GM23338 (cell line): ENCODE measurements at regions not wholly inside any gene's neighbourhood (a gene's known extent, or its start where the extent isn't known, plus 50 kb on each side); places are given as distances from the start of the nearest gene placed in this dataset.

Source experiments
- ATAC-seq: fragments of 200-7000 bp; cut with Tn5 transposase; 3 replicates; pipeline ENCODE4 v1.9.1; 2020
- DNase-seq: peaks from one replicate; pipeline ENCODE4 v3.0.0-alpha.2; 2015; ENCODE audit warnings: low spot score
- H2AFZ ChIP-seq: fragments of 200-600 bp; sonication (generic); 2 replicates; pipeline ENCODE4 v1.8.0; 2016; ENCODE audit warnings: antibody characterized with exemption, mild to moderate bottlenecking, moderate library complexity
- H3F3A ChIP-seq: fragments of 200-600 bp; sonication (generic); replicated peaks from 2 replicates; pipeline ENCODE4 v1.8.0; 2017; ENCODE audit warnings: antibody characterized with exemption, mixed run types, low read depth
- H3K27ac ChIP-seq: fragments of 200-600 bp; sonication (generic); 2 replicates; pipeline ENCODE4 v1.6.1; 2016; ENCODE audit warnings: low read depth
- H3K27me3 ChIP-seq: fragments of 200-600 bp; sonication (generic); 2 replicates; pipeline ENCODE4 v1.8.0; 2016; ENCODE audit warnings: mild to moderate bottlenecking, mixed run types, moderate library complexity; ENCODE audit not compliant: insufficient read depth
- H3K36me3 ChIP-seq: fragments of 200-600 bp; sonication (generic); 2 replicates; pipeline ENCODE4 v1.8.0; 2016; ENCODE audit warnings: mild to moderate bottlenecking; ENCODE audit not compliant: insufficient read depth
- H3K4me1 ChIP-seq: fragments of 200-600 bp; sonication (generic); 2 replicates; pipeline ENCODE4 v1.8.0; 2016; ENCODE audit warnings: mild to moderate bottlenecking, moderate library complexity; ENCODE audit not compliant: insufficient read depth
- H3K4me2 ChIP-seq: fragments of 200-600 bp; sonication (generic); 2 replicates; pipeline ENCODE4 v1.7.1; 2017; ENCODE audit warnings: mixed run types
- H3K4me3 ChIP-seq: fragments of 200-600 bp; sonication (generic); 2 replicates; pipeline ENCODE4 v1.6.1; 2016; ENCODE audit warnings: mixed run types
- H3K79me2 ChIP-seq: fragments of 200-600 bp; sonication (generic); replicated peaks from 2 replicates; pipeline ENCODE4 v1.8.0; 2017; ENCODE audit warnings: mild to moderate bottlenecking; ENCODE audit not compliant: insufficient read depth
- H3K9me2 ChIP-seq: fragments of 200-600 bp; sonication (generic); 2 replicates; pipeline ENCODE4 v1.8.0; 2017; ENCODE audit not compliant: insufficient read depth
- H4K20me1 ChIP-seq: fragments of 200-600 bp; sonication (generic); replicated peaks from 2 replicates; pipeline ENCODE4 v1.8.0; 2017; ENCODE audit warnings: mild to moderate bottlenecking; ENCODE audit not compliant: insufficient read depth
- H3K27ac Mint-ChIP-seq: 2 replicates; pipeline ENCODE4 v1.8.0; 2020; ENCODE audit warnings: inconsistent platforms, mild to moderate bottlenecking, moderate library complexity, mixed read lengths
- H3K27me3 Mint-ChIP-seq: 3 replicates; pipeline ENCODE4 v1.8.0; 2022; ENCODE audit warnings: low read depth, mild to moderate bottlenecking, moderate library complexity, mixed read lengths, inconsistent platforms; ENCODE audit not compliant: insufficient read depth, poor library complexity
- H3K36me3 Mint-ChIP-seq: 3 replicates; pipeline ENCODE4 v1.8.0; 2021; ENCODE audit warnings: low read depth, mild to moderate bottlenecking, inconsistent platforms, moderate library complexity, mixed read lengths
- H3K4me1 Mint-ChIP-seq: 3 replicates; pipeline ENCODE4 v1.8.0; 2020; ENCODE audit warnings: mild to moderate bottlenecking, inconsistent platforms, mixed read lengths
- H3K4me3 Mint-ChIP-seq: 3 replicates; pipeline ENCODE4 v1.8.0; 2021; ENCODE audit warnings: moderate library complexity, mild to moderate bottlenecking, inconsistent platforms, mixed read lengths
- H3K9me3 Mint-ChIP-seq: 3 replicates; pipeline ENCODE4 v1.8.0; 2020; ENCODE audit warnings: moderate library complexity, mild to moderate bottlenecking, inconsistent platforms, mixed read lengths
- CREB1 ChIP-seq: fragments of 250-450 bp; sonication (Bioruptor Pico); IDR thresholded peaks from 2 replicates; pipeline ENCODE4 v1.5.0; 2020; ENCODE audit warnings: low read depth, mild to moderate bottlenecking, moderate library complexity
- EZH2 ChIP-seq: fragments of 200-600 bp; sonication (generic); IDR thresholded peaks from one replicate; pipeline ENCODE4 v1.8.0; 2017; ENCODE audit warnings: antibody characterized with exemption, mild to moderate bottlenecking, low read depth; ENCODE audit not compliant: unreplicated experiment
- EZH2phosphoT487 ChIP-seq: fragments of 200-600 bp; sonication (generic); IDR thresholded peaks from one replicate; pipeline ENCODE4 v1.8.1; 2018; ENCODE audit warnings: antibody characterized with exemption; ENCODE audit not compliant: unreplicated experiment
- JUNB ChIP-seq: IDR thresholded peaks from one replicate; pipeline ENCODE4 v1.6.1; 2016; ENCODE audit warnings: antibody characterized with exemption; ENCODE audit not compliant: unreplicated experiment
- NANOG ChIP-seq: IDR thresholded peaks from 2 replicates; pipeline ENCODE4 v1.6.1; 2016; ENCODE audit warnings: antibody characterized with exemption, borderline replicate concordance
- POLR2AphosphoS5 ChIP-seq: IDR thresholded peaks from 2 replicates; pipeline ENCODE4 v1.6.1; 2016; ENCODE audit warnings: antibody characterized with exemption, low read depth
- REST ChIP-seq: IDR thresholded peaks from one replicate; pipeline ENCODE4 v1.6.1; 2018; ENCODE audit warnings: antibody characterized with exemption; ENCODE audit not compliant: unreplicated experiment
- STAT1 ChIP-seq: IDR thresholded peaks from one replicate; pipeline ENCODE4 v1.6.1; 2016; ENCODE audit warnings: antibody characterized with exemption; ENCODE audit not compliant: unreplicated experiment
- ZNF114 ChIP-seq: fragments of 250-450 bp; sonication (Bioruptor Pico); IDR thresholded peaks from 2 replicates; pipeline ENCODE4 v1.5.0; 2020; ENCODE audit warnings: mild to moderate bottlenecking, moderate library complexity
- ZNF331 ChIP-seq: fragments of 250-450 bp; sonication (Bioruptor Pico); IDR thresholded peaks from 2 replicates; pipeline ENCODE4 v1.5.0; 2020; ENCODE audit warnings: low read depth, mild to moderate bottlenecking, moderate library complexity
- TF ChIP-seq, protein P1 (sequence below), 2 experiments: fragments of 200-600 bp in 1 of 2; sonication (generic) in 1 of 2; conservative IDR thresholded peaks; 2 replicates each; pipeline versions ENCODE4 v1.5.1 to v1.6.1; 2016 to 2017; ENCODE audit warnings: antibody characterized with exemption in 2 of 2, low read depth in 2 of 2, mild to moderate bottlenecking in 2 of 2, moderate library complexity in 1 of 2
- TF ChIP-seq, protein P2 (sequence below): IDR thresholded peaks from 2 replicates; pipeline ENCODE4 v1.6.1; 2016; ENCODE audit warnings: antibody characterized with exemption
- TF ChIP-seq, protein P3 (sequence below): fragments of 250-450 bp; sonication (Bioruptor Pico); IDR thresholded peaks from 2 replicates; pipeline ENCODE4 v1.5.0; 2020; ENCODE audit warnings: mild to moderate bottlenecking, moderate library complexity

GRCh38 chr15:29636140-29636539 lies 186.1 kb downstream of the TJP1 start:
- Histone ChIP-seq H3K4me2 (no peak overlapping the region), H4K20me1 (no peaks in the 10 kb centered on the region), H3F3A (no peaks in the 10 kb centered on the region), H3K79me2 (no peaks in the 10 kb centered on the region), H3K27me3 (no peaks in the 10 kb centered on the region), H3K9me2 (peaks cover 5% of the 10 kb centered on the region; the same call in 1 of the 2 replicates), H3K4me1 (no peaks in the 10 kb centered on the region), H3K36me3 (no peaks in the 10 kb centered on the region; the same call in 1 of the 2 replicates), H3K27ac (no peak overlapping the region), H2AFZ (no peak overlapping the region), H3K4me3 (no peak overlapping the region)
- H3K27ac Mint-ChIP-seq: no peak overlapping the region
- peaks cover 3% of the 10 kb centered on the region; the same call in 1 of the 3 replicates for H3K9me3 Mint-ChIP-seq
- H3K36me3 Mint-ChIP-seq: no peaks in the 10 kb centered on the region; the same call in 2 of the 3 replicates
- no peak for DNase-seq
- TF ChIP-seq REST: no peak
- no peak for TF ChIP-seq EZH2
- no peak for TF ChIP-seq ZNF114
- TF ChIP-seq EZH2phosphoT487: no peak
- TF ChIP-seq, protein P1, sequence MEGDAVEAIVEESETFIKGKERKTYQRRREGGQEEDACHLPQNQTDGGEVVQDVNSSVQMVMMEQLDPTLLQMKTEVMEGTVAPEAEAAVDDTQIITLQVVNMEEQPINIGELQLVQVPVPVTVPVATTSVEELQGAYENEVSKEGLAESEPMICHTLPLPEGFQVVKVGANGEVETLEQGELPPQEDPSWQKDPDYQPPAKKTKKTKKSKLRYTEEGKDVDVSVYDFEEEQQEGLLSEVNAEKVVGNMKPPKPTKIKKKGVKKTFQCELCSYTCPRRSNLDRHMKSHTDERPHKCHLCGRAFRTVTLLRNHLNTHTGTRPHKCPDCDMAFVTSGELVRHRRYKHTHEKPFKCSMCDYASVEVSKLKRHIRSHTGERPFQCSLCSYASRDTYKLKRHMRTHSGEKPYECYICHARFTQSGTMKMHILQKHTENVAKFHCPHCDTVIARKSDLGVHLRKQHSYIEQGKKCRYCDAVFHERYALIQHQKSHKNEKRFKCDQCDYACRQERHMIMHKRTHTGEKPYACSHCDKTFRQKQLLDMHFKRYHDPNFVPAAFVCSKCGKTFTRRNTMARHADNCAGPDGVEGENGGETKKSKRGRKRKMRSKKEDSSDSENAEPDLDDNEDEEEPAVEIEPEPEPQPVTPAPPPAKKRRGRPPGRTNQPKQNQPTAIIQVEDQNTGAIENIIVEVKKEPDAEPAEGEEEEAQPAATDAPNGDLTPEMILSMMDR (conservative IDR thresholded peaks at IDR 0.05; ENCODE audit: low read depth in 2 of 2): no peak
- TF ChIP-seq, protein P2, sequence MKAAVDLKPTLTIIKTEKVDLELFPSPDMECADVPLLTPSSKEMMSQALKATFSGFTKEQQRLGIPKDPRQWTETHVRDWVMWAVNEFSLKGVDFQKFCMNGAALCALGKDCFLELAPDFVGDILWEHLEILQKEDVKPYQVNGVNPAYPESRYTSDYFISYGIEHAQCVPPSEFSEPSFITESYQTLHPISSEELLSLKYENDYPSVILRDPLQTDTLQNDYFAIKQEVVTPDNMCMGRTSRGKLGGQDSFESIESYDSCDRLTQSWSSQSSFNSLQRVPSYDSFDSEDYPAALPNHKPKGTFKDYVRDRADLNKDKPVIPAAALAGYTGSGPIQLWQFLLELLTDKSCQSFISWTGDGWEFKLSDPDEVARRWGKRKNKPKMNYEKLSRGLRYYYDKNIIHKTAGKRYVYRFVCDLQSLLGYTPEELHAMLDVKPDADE: no peak
- no peak for TF ChIP-seq STAT1
- TF ChIP-seq JUNB: no peak
- no peak for TF ChIP-seq CREB1 (CRISPR knock-in tag)
- TF ChIP-seq ZNF331 (CRISPR knock-in tag): no peak
- no peak for TF ChIP-seq NANOG
- TF ChIP-seq POLR2AphosphoS5: no peak
- TF ChIP-seq, protein P3, sequence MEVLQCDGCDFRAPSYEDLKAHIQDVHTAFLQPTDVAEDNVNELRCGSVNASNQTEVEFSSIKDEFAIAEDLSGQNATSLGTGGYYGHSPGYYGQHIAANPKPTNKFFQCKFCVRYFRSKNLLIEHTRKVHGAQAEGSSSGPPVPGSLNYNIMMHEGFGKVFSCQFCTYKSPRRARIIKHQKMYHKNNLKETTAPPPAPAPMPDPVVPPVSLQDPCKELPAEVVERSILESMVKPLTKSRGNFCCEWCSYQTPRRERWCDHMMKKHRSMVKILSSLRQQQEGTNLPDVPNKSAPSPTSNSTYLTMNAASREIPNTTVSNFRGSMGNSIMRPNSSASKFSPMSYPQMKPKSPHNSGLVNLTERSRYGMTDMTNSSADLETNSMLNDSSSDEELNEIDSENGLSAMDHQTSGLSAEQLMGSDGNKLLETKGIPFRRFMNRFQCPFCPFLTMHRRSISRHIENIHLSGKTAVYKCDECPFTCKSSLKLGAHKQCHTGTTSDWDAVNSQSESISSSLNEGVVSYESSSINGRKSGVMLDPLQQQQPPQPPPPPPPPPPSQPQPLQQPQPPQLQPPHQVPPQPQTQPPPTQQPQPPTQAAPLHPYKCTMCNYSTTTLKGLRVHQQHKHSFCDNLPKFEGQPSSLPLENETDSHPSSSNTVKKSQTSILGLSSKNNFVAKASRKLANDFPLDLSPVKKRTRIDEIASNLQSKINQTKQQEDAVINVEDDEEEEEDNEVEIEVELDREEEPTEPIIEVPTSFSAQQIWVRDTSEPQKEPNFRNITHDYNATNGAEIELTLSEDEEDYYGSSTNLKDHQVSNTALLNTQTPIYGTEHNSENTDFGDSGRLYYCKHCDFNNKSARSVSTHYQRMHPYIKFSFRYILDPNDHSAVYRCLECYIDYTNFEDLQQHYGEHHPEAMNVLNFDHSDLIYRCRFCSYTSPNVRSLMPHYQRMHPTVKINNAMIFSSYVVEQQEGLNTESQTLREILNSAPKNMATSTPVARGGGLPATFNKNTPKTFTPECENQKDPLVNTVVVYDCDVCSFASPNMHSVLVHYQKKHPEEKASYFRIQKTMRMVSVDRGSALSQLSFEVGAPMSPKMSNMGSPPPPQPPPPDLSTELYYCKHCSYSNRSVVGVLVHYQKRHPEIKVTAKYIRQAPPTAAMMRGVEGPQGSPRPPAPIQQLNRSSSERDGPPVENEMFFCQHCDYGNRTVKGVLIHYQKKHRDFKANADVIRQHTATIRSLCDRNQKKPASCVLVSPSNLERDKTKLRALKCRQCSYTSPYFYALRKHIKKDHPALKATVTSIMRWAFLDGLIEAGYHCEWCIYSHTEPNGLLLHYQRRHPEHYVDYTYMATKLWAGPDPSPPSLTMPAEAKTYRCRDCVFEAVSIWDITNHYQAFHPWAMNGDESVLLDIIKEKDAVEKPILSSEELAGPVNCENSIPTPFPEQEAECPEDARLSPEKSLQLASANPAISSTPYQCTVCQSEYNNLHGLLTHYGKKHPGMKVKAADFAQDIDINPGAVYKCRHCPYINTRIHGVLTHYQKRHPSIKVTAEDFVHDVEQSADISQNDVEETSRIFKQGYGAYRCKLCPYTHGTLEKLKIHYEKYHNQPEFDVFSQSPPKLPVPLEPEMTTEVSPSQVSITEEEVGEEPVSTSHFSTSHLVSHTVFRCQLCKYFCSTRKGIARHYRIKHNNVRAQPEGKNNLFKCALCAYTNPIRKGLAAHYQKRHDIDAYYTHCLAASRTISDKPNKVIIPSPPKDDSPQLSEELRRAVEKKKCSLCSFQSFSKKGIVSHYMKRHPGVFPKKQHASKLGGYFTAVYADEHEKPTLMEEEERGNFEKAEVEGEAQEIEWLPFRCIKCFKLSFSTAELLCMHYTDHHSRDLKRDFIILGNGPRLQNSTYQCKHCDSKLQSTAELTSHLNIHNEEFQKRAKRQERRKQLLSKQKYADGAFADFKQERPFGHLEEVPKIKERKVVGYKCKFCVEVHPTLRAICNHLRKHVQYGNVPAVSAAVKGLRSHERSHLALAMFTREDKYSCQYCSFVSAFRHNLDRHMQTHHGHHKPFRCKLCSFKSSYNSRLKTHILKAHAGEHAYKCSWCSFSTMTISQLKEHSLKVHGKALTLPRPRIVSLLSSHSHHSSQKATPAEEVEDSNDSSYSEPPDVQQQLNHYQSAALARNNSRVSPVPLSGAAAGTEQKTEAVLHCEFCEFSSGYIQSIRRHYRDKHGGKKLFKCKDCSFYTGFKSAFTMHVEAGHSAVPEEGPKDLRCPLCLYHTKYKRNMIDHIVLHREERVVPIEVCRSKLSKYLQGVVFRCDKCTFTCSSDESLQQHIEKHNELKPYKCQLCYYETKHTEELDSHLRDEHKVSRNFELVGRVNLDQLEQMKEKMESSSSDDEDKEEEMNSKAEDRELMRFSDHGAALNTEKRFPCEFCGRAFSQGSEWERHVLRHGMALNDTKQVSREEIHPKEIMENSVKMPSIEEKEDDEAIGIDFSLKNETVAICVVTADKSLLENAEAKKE (CRISPR knock-in tag): no peak
- peaks cover 11% of the 10 kb centered on the region for H3K4me1 Mint-ChIP-seq
- ATAC-seq: no peak
- H3K27me3 Mint-ChIP-seq: peaks cover 10% of the 10 kb centered on the region
- H3K4me3 Mint-ChIP-seq: no peak overlapping the region
